ENCODE measurements at regions not wholly inside any gene's neighbourhood (a gene's known extent, or its start where the extent isn't known, plus 50 kb on each side); places are given as distances from the start of the nearest gene placed in this dataset.

GRCh38 chr12:86662464-86662863 lies 406.3 kb upstream of the MGAT4C start:
- TF ChIP-seq CTCF (IDR thresholded peaks at IDR 0.05): no peak
- no peak for TF ChIP-seq POLR2A (IDR thresholded peaks at IDR 0.05)

Measured in prostate gland (tissue), 2 donors.